BLaER1 treated with 17β-estradiol and CSF1 and Interleukin-3, amounts not matched to agents 10 nM and 100 nM (cell line): ENCODE measurements at regions not wholly inside any gene's neighbourhood (a gene's known extent, or its start where the extent isn't known, plus 50 kb on each side); places are given as distances from the start of the nearest gene placed in this dataset.

Experiments used
- H3K27ac ChIP-seq, 11 experiments: shearing (Covaris generic); formaldehyde crosslinking; 2 replicates each; pipeline ENCODE4 v1.8.1; 2022
- H3K27me3 ChIP-seq, 11 experiments: shearing (Covaris generic); formaldehyde crosslinking; 2 replicates each; pipeline ENCODE4 v1.8.1; 2022
- H3K36me3 ChIP-seq, 11 experiments: shearing (Covaris generic); formaldehyde crosslinking; 2 replicates each; pipeline ENCODE4 v1.8.1; 2022
- H3K4me1 ChIP-seq, 10 experiments: shearing (Covaris generic); formaldehyde crosslinking; 2 replicates each; pipeline ENCODE4 v1.8.1; 2022
- H3K4me2 ChIP-seq, 11 experiments: shearing (Covaris generic); formaldehyde crosslinking; 2 replicates each; pipeline ENCODE4 v1.8.1; 2022
- H3K4me3 ChIP-seq, 10 experiments: shearing (Covaris generic); formaldehyde crosslinking; 2 replicates each; pipeline ENCODE4 v1.8.1; 2022
- H3K9ac ChIP-seq, 11 experiments: shearing (Covaris generic); formaldehyde crosslinking; 2 replicates each; pipeline ENCODE4 v1.8.1; 2022
- H3K9me3 ChIP-seq, 11 experiments: shearing (Covaris generic); formaldehyde crosslinking; replicated peaks in 1 of 11; 2 replicates each; pipeline ENCODE4 v1.8.1; 2022
- H4K20me1 ChIP-seq, 11 experiments: shearing (Covaris generic); formaldehyde crosslinking; 2 replicates each; pipeline ENCODE4 v1.8.1; 2022
- Cebpa-rat ChIP-seq, 11 experiments: shearing (Covaris generic); IDR thresholded peaks; 2 replicates each; pipeline ENCODE4 v1.8.1; 2022

DNA sequence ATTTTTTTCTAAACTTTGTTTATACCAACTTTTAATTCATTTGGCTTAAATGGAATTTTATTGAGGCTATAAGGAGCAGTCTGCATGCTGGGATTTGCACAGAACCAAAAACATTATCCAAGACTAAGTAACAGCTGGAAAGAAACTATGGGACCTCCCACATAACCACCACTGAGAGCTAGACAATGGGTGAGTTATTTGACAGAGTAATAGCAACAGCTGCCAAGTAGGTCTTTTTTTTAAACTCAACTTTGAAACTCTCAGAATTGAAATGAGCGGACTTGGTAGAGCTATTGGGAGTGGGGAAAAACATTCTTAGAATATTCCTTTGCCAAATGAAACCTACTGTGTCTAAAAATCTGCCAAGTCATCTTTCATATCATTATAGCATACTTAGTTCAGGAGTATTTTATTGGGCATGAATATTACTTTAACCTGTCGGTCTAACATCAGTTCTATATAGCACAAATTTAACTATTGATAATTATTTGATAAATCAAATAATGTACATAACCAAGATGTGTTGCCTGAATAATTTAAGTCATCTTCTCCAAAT lies 1428.0 kb downstream of the PCDH7 start:
- Histone ChIP-seq H3K4me3 (no peak overlapping the region), H3K4me1 (no peaks in the 10 kb centered on the region), H3K27ac (no peak overlapping the region), H3K4me2 (no peak overlapping the region), H4K20me1 (no peaks in the 10 kb centered on the region), H3K27me3 (no peaks in the 10 kb centered on the region), H3K36me3 (no peaks in the 10 kb centered on the region), H3K9me3 (no peaks in the 10 kb centered on the region), H3K9ac (no peak overlapping the region)
- no peak for TF ChIP-seq Cebpa-rat (IDR thresholded peaks at IDR 0.05)

- Histone ChIP-seq H3K9ac (no peak overlapping the region), H3K27me3 (no peaks in the 10 kb centered on the region), H4K20me1 (no peaks in the 10 kb centered on the region), H3K36me3 (no peaks in the 10 kb centered on the region), H3K27ac (no peak overlapping the region), H3K9me3 (peaks cover 0 to 4% (median 0%) of the 10 kb centered on the region in 11 experiments; a peak in 1 of 22 replicates), H3K4me3 (no peak overlapping the region), H3K4me1 (peaks cover 0 to 32% (median 0%) of the 10 kb centered on the region in 10 experiments; a peak in 6 of 20 replicates), H3K4me2 (no peak overlapping the region)
- no peak for TF ChIP-seq Cebpa-rat (IDR thresholded peaks at IDR 0.05)
Measured at GRCh38 chr4:32158961-32159360, 1438.8 kb downstream of the PCDH7 start.

GRCh38 chr4:32161392-32161791 lies 1441.2 kb downstream of the PCDH7 start:
- H3K27me3 ChIP-seq = no peaks in the 10 kb centered on the region
- peaks cover 0 to 32% (median 0%) of the 10 kb centered on the region in 10 experiments; a peak in 6 of 20 replicates for H3K4me1 ChIP-seq
- no peak overlapping the region for H3K9ac ChIP-seq
- no peaks in the 10 kb centered on the region for H3K36me3 ChIP-seq
- no peaks in the 10 kb centered on the region for H4K20me1 ChIP-seq
- peak in 1 of 11 experiments; percentile 47; a peak in 1 of 22 replicates for TF ChIP-seq Cebpa-rat (IDR thresholded peaks at IDR 0.05)
- H3K27ac ChIP-seq = peak overlapping the region in 2 of 11 experiments; percentile 20 to 33; a peak in 6 of 22 replicates
- H3K9me3 ChIP-seq = peaks cover 0 to 3% (median 0%) of the 10 kb centered on the region in 11 experiments; a peak in 1 of 22 replicates
- H3K4me3 ChIP-seq = no peak overlapping the region
- H3K4me2 ChIP-seq = peak overlapping the region in 3 of 11 experiments; percentile 4 to 46 (median 10); a peak in 4 of 22 replicates

DNA sequence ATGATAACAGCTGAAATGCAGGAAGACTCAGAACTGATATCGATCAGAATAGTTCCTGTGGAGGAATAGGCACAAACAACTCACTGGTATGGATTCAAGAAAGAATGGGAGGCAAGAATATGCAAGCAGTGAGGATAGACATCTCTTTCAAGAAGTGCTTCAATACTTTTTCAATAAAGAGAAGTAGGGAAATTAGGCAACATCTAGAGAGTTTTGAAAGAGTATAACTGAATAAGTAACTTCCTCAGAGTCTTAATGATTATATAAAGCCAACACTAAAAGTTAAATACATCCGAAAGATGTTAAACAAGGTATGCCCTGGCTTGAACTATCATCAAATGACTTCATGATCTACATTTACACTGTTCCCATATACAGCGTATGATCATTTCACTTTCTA lies 1443.0 kb downstream of the PCDH7 start:
- no peaks in the 10 kb centered on the region for H3K9me3 ChIP-seq
- H3K27me3 ChIP-seq = no peaks in the 10 kb centered on the region
- H3K4me3 ChIP-seq = no peak overlapping the region
- H3K27ac ChIP-seq = peak overlapping the region in 2 of 11 experiments; percentile 0 to 40; a peak in 2 of 22 replicates
- no peaks in the 10 kb centered on the region for H3K36me3 ChIP-seq
- no peak for TF ChIP-seq Cebpa-rat (IDR thresholded peaks at IDR 0.05)
- H3K4me2 ChIP-seq = peak overlapping the region in 3 of 11 experiments; percentile 6 to 50 (median 16); a peak in 2 of 22 replicates
- H3K4me1 ChIP-seq = peaks cover 0 to 32% (median 0%) of the 10 kb centered on the region in 10 experiments; a peak in 6 of 20 replicates
- H4K20me1 ChIP-seq = no peaks in the 10 kb centered on the region
- H3K9ac ChIP-seq = no peak overlapping the region

DNA sequence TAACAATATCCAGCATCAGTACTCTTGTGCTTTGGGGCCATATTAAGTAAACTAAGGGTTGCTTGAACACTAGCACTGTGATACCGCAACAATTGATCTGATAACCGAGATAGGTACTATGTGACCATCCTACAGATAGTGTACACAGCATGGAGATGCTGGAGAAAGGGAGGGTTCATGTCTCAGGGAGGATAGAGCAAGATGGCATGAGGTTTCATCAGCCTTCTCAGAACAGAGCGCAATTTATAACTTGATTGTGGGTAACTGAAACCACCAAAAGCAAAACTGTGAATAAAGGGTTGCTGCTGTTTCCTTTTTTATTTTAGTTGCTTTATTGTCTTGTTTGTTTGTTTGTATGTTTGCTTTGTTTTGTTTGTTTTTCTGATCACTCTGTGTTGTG lies 1449.7 kb downstream of the PCDH7 start:
- Histone ChIP-seq H3K4me2 (no peak overlapping the region), H4K20me1 (no peaks in the 10 kb centered on the region), H3K4me3 (no peak overlapping the region), H3K27me3 (no peaks in the 10 kb centered on the region), H3K9me3 (peaks cover 0 to 6% (median 0%) of the 10 kb centered on the region in 11 experiments; a peak in 5 of 22 replicates), H3K36me3 (no peaks in the 10 kb centered on the region), H3K27ac (no peak overlapping the region), H3K4me1 (no peaks in the 10 kb centered on the region), H3K9ac (no peak overlapping the region)
- TF ChIP-seq Cebpa-rat (IDR thresholded peaks at IDR 0.05) = no peak

DNA sequence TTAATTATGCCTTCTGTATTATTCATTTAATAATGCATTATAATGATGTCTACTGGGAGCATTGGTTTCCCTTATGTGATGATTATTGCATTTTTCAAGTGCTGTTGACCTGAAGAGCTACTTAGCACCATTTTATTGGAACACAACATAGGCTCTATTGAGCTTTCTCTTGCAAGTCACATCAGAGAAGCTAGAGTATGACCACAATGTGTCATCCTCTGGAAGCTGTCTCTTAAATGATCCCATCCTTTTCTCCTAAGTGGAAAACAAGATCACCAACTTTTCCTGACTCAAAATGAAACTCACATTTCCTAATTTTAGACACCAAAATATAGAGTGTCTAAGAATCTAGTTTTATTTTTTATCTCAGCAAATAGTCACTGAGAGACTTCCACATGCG lies 1451.9 kb downstream of the PCDH7 start:
- TF ChIP-seq Cebpa-rat (IDR thresholded peaks at IDR 0.05) = no peak
- Histone ChIP-seq H3K4me2 (no peak overlapping the region), H3K9me3 (peaks cover 0 to 6% (median 0%) of the 10 kb centered on the region in 11 experiments; a peak in 5 of 22 replicates), H3K36me3 (no peaks in the 10 kb centered on the region), H3K27ac (no peak overlapping the region), H3K27me3 (no peaks in the 10 kb centered on the region), H3K9ac (no peak overlapping the region), H3K4me3 (no peak overlapping the region), H3K4me1 (no peaks in the 10 kb centered on the region), H4K20me1 (no peaks in the 10 kb centered on the region)

DNA sequence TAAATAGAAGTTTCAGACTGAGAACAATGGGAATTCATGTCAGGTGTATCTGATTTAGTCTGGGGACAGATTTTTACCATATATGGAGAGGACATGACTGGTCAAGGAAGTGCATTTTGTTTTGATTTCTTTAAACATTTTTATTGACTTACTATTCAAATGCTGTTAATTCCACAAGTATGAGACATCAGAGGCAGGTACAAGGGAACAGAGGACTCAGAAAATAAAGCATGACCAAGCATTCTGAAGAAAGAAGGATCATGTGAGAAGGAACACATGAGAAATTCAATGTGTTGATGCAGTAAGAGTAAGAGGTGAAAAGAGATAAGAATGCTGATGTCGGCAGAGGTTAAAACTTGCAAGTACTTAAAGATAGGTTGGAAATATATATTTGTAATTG lies 1452.6 kb downstream of the PCDH7 start:
- Histone ChIP-seq H3K9me3 (peaks cover 0 to 6% (median 0%) of the 10 kb centered on the region in 11 experiments; a peak in 5 of 22 replicates), H3K36me3 (no peaks in the 10 kb centered on the region), H3K9ac (no peak overlapping the region), H3K4me3 (no peak overlapping the region), H3K27me3 (no peaks in the 10 kb centered on the region), H3K4me1 (no peaks in the 10 kb centered on the region), H4K20me1 (no peaks in the 10 kb centered on the region), H3K27ac (no peak overlapping the region), H3K4me2 (no peak overlapping the region)
- TF ChIP-seq Cebpa-rat (IDR thresholded peaks at IDR 0.05) = no peak

DNA sequence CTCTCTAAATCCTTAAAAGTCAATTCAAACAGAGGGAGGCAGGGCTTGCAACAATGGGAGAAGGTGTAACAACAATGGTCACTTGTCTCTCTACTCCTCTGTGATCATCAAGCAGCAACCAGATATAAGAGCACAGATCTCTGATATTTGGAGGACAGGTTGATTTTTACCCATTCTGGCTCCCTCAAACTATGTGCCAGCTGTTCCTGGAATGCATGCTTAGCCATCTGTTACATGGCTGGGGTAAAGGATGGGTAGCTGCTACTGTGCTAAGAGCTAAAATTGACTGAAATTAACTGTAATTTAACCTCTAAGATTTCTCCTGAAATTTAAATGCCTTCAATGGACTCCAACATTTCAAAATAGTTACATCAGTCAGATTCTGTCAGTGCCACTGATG lies 1459.9 kb downstream of the PCDH7 start:
- Histone ChIP-seq H4K20me1 (no peaks in the 10 kb centered on the region), H3K27ac (no peak overlapping the region), H3K4me3 (no peak overlapping the region), H3K36me3 (no peaks in the 10 kb centered on the region), H3K9me3 (no peaks in the 10 kb centered on the region), H3K4me2 (no peak overlapping the region), H3K9ac (no peak overlapping the region), H3K27me3 (no peaks in the 10 kb centered on the region), H3K4me1 (no peaks in the 10 kb centered on the region)
- no peak for TF ChIP-seq Cebpa-rat (IDR thresholded peaks at IDR 0.05)

GRCh38 chr4:32184186-32184585 lies 1464.0 kb downstream of the PCDH7 start:
- Histone ChIP-seq H3K4me1 (no peaks in the 10 kb centered on the region), H3K9ac (no peak overlapping the region), H4K20me1 (no peaks in the 10 kb centered on the region), H3K9me3 (peaks cover 0 to 3% (median under 1%) of the 10 kb centered on the region in 11 experiments; a peak in 6 of 22 replicates), H3K4me2 (no peak overlapping the region), H3K4me3 (no peak overlapping the region), H3K27me3 (no peaks in the 10 kb centered on the region), H3K36me3 (no peaks in the 10 kb centered on the region), H3K27ac (no peak overlapping the region)
- TF ChIP-seq Cebpa-rat (IDR thresholded peaks at IDR 0.05) = no peak

DNA sequence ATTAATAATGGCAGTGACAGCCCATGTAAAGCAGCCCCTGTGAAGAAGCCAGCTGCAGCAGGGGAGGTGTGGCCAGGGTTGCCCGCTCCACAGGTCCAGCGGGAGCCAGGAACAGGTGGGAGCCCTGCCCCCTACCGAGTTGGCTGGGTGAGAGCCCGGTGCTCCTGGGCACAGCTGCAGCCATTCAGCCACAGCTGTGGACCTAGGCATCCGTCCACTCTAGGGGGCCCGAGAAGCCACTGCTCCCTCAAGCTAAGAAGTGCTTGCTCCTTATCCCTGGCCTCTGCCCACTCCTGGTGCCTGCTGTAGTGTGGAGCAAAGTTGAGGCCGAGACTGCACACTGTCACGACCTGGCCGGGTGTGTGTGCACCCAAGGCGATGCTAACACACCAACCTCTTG lies 1469.0 kb downstream of the PCDH7 start:
- H4K20me1 ChIP-seq = no peaks in the 10 kb centered on the region
- no peaks in the 10 kb centered on the region for H3K27me3 ChIP-seq
- H3K9ac ChIP-seq = no peak overlapping the region
- no peak overlapping the region for H3K4me3 ChIP-seq
- H3K9me3 ChIP-seq = peaks cover 6 to 14% (median 11%) of the 10 kb centered on the region in 11 experiments; a peak in 18 of 22 replicates
- no peaks in the 10 kb centered on the region for H3K36me3 ChIP-seq
- H3K27ac ChIP-seq = no peak overlapping the region
- TF ChIP-seq Cebpa-rat (IDR thresholded peaks at IDR 0.05) = no peak
- H3K4me2 ChIP-seq = no peak overlapping the region
- no peaks in the 10 kb centered on the region for H3K4me1 ChIP-seq
